Astrocyte of the cerebellum (primary cell): ENCODE measurements at regions not wholly inside any gene's neighbourhood (a gene's known extent, or its start where the extent isn't known, plus 50 kb on each side); places are given as distances from the start of the nearest gene placed in this dataset.

Experiments
- DNase-seq: peaks from one replicate; pipeline ENCODE4 v3.0.0-alpha.2; 2011; ENCODE audit warnings: low read depth
- H3K4me3 ChIP-seq: 2 replicates; pipeline ENCODE4 v1.5.1; 2011; ENCODE audit warnings: mild to moderate bottlenecking, low read depth, low read length, moderate library complexity
- CTCF ChIP-seq: IDR thresholded peaks from 2 replicates; pipeline ENCODE4 v1.5.1; 2012; ENCODE audit warnings: low read length, low read depth, moderate library complexity, mild to moderate bottlenecking; ENCODE audit errors: missing control alignments
- in situ Hi-C: cut with HindIII; loops from 2 replicates; pipeline ENCODE4 v1.10.0; 2017; ENCODE audit warnings: low sequenced_read_pairs

GRCh38 chr9:36748322-36748899 is 175.7 kb downstream of the MELK start:
- in situ Hi-C loops, result no loop called here
- no peak for TF ChIP-seq CTCF
- no peak overlapping the region for H3K4me3 ChIP-seq
- DNase-seq, result peak; percentile 15

DNA sequence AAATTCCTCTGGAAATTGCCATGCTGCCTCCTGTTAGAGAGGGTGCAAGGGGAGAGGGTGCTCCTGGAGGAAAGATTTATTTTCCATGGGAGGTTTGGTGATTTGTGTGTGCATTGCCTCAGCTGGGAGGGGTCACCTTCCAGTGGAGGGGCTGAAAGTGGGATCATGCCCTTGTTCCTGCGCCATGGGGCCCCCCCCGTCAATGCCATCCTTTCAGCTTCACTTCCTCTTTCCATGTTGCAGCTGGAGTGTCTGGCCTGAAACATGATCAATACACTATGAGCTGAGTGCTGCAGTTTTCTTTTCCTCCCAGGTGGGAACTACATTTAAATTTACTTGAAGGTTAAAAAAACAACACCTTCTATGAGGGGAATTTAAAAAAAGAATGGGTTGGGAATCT is 176.8 kb downstream of the MELK start:
- in situ Hi-C loops, result no loop called here

GRCh38 chr9:36750630-36751029 is 177.9 kb downstream of the MELK start:
- DNase-seq, result no peak
- no peak for TF ChIP-seq CTCF

More for the DNA sequence above, 176.8 kb downstream of the MELK start:
- TF ChIP-seq CTCF, result no peak
- no peak overlapping the region for H3K4me3 ChIP-seq
- no peak for DNase-seq

GRCh38 chr9:36755019-36755418 is 182.3 kb downstream of the MELK start:
- in situ Hi-C loops, result no loop called here
- no peak for TF ChIP-seq CTCF

More at GRCh38 chr9:36750630-36751029, 177.9 kb downstream of the MELK start:
- in situ Hi-C loops, result no loop called here
- no peak overlapping the region for H3K4me3 ChIP-seq

GRCh38 chr9:36759141-36759540 is 186.4 kb downstream of the MELK start:
- in situ Hi-C loops, result no loop called here
- no peak for DNase-seq

More at GRCh38 chr9:36755019-36755418, 182.3 kb downstream of the MELK start:
- no peak for DNase-seq
- no peak overlapping the region for H3K4me3 ChIP-seq

GRCh38 chr9:36759976-36760375 is 187.3 kb downstream of the MELK start:
- no peak for DNase-seq
- in situ Hi-C loops, result loop anchor here (5.0 kb wide), 1 partner anchor 47 kb away; no protein-coding TSS in a partner anchor
- H3K4me3 ChIP-seq, result no peak overlapping the region
- no peak for TF ChIP-seq CTCF

More at GRCh38 chr9:36759141-36759540, 186.4 kb downstream of the MELK start:
- no peak overlapping the region for H3K4me3 ChIP-seq
- no peak for TF ChIP-seq CTCF
